Stomach (tissue), 8 donors: ENCODE measurements at regions not wholly inside any gene's neighbourhood (a gene's known extent, or its start where the extent isn't known, plus 50 kb on each side); places are given as distances from the start of the nearest gene placed in this dataset.
A peak's percentile ranks its signal among the peaks of the same experiment; 100 is the strongest.

Source experiments
- DNase-seq, 2 donors: peaks; one replicate each; pipeline versions ENCODE4 v3.0.0 to v3.0.0-alpha.2; 2013 to 2019
- H3K27ac ChIP-seq, 5 donors: fragments of 200-600 bp in 4 of 5; sonication (generic) in 4 of 5; one replicate each; pipeline ENCODE4 v1.5.1; 2013 to 2019; ENCODE audit warnings: mild to moderate bottlenecking in 1 of 5, moderate library complexity in 1 of 5
- H3K27me3 ChIP-seq, 3 donors: fragments of 200-600 bp; sonication (generic); one replicate each; pipeline ENCODE4 v1.5.1; 2017 to 2019; ENCODE audit warnings: mixed run types in 1 of 3
- H3K36me3 ChIP-seq, 4 donors: fragments of 200-600 bp; sonication (generic); 1 replicate in 3 of 4; 2 replicates in 1 of 4; pipeline ENCODE4 v1.5.1; 2016 to 2019
- H3K4me1 ChIP-seq, 4 donors: fragments of 200-600 bp; sonication (generic); one replicate each; pipeline ENCODE4 v1.5.1; 2016 to 2019
- H3K4me3 ChIP-seq, 4 donors: fragments of 200-600 bp; sonication (generic) in 3 of 4; one replicate each; pipeline ENCODE4 v1.5.1; 2016 to 2019; ENCODE audit warnings: mild to moderate bottlenecking in 1 of 4
- H3K9me3 ChIP-seq, 4 donors: fragments of 200-600 bp; sonication (generic); one replicate each; pipeline ENCODE4 v1.5.1; 2016 to 2019
- EP300 ChIP-seq: sonication (generic); formaldehyde crosslinking; IDR thresholded peaks from one replicate; pipeline ENCODE4 v1.6.1; 2017; ENCODE audit warnings: antibody characterized with exemption
- POLR2A ChIP-seq, 4 donors: fragments of 450-650 bp; IDR thresholded peaks; one replicate each; pipeline ENCODE4 v1.6.1; 2016; ENCODE audit warnings: antibody characterized with exemption in 4 of 4, control low read depth in 2 of 4, mild to moderate bottlenecking in 1 of 4, moderate library complexity in 1 of 4
- POLR2AphosphoS5 ChIP-seq, 3 donors: sonication (generic); formaldehyde crosslinking; IDR thresholded peaks; one replicate each; pipeline ENCODE4 v1.6.1; 2016; ENCODE audit warnings: antibody characterized with exemption in 3 of 3
- WGBS, 5 donors: extraction: QIAGEN DNeasy Blood & Tissue Kit in 3 of 5; methylation state at CpG; one replicate each; pipeline versions ENCODE4 v1.1.5 to v1.1.7; 2013 to 2018; 5-methylcytosine and 5-hydroxymethylcytosine counted together
- intact Hi-C: fragments of 100-400 bp; cut with DNase I; formaldehyde crosslinking; loops from one replicate; pipeline ENCODE4 v1.15.1; 2023; ENCODE audit warnings: low total_unique reads
- TF ChIP-seq, protein P1 (sequence below), 7 experiments: fragments of 450-650 bp in 4 of 7; fragments of 200-600 bp in 3 of 7; sonication (generic) in 3 of 7; IDR thresholded peaks; one replicate each; pipeline ENCODE4 v1.5.1; 2016 to 2019; ENCODE audit warnings: antibody characterized with exemption in 7 of 7, control low read depth in 2 of 7, mild to moderate bottlenecking in 1 of 7
- donor health status: healthy with polysubstance abuse.
- donor health status: Bipolar disorder and iron deficiency.
- donor health status: healthy.

DNA sequence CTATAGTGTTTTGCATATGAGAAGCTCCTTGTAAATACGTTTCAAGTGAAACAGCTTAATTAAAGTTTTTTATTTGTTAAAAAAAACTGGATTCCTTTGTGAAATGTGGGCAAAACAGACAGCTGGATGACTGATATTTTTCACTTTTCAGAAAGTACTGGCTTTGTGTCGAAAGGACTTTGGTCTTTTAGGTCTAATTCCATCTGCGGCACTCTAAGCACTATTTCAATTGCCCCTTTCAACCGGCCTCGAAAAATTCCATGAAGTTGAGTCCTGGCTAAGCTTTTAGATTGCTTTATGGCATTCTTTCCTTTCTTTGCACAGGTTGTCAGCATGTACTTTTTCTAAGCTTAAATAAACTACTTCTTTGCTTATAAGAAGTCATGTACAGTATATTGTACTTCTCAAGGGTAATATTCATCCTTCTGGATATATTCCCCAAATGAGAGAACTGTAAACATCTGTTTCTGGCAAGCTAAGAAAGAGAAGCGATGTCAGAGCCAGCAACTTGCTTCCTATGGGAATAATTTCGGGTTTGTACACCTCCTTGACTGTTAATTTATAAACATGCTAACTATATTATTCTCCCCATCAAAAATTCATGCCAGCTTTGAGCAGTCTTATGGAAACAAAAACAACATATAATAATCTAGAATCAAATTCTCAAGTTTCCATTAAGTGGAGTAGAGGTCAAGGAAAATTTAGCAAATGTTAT, 611.3 kb downstream of the ETNK1 start:
- H3K27me3 ChIP-seq = no peaks in the 10 kb centered on the region
- no peaks in the 10 kb centered on the region for H3K9me3 ChIP-seq
- no peaks in the 10 kb centered on the region for H3K36me3 ChIP-seq
- 66 to 83% (median 68%) methylated on average over 7 of the region's 7 CpGs for WGBS, 5 donors
- H3K27ac ChIP-seq = no peak overlapping the region
- H3K4me1 ChIP-seq = peaks cover 0 to 6% (median 2%) of the 10 kb centered on the region in 4 donors
- TF ChIP-seq, protein P1, sequence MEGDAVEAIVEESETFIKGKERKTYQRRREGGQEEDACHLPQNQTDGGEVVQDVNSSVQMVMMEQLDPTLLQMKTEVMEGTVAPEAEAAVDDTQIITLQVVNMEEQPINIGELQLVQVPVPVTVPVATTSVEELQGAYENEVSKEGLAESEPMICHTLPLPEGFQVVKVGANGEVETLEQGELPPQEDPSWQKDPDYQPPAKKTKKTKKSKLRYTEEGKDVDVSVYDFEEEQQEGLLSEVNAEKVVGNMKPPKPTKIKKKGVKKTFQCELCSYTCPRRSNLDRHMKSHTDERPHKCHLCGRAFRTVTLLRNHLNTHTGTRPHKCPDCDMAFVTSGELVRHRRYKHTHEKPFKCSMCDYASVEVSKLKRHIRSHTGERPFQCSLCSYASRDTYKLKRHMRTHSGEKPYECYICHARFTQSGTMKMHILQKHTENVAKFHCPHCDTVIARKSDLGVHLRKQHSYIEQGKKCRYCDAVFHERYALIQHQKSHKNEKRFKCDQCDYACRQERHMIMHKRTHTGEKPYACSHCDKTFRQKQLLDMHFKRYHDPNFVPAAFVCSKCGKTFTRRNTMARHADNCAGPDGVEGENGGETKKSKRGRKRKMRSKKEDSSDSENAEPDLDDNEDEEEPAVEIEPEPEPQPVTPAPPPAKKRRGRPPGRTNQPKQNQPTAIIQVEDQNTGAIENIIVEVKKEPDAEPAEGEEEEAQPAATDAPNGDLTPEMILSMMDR (IDR thresholded peaks at IDR 0.05) = no peak
- TF ChIP-seq POLR2A (IDR thresholded peaks at IDR 0.05) (no peak), POLR2AphosphoS5 (IDR thresholded peaks at IDR 0.05) (no peak), EP300 (no peak)
- intact Hi-C loops = no loop called here
- H3K4me3 ChIP-seq = no peak overlapping the region
- DNase-seq = peak in 1 of 2 donors; percentile 22

DNA sequence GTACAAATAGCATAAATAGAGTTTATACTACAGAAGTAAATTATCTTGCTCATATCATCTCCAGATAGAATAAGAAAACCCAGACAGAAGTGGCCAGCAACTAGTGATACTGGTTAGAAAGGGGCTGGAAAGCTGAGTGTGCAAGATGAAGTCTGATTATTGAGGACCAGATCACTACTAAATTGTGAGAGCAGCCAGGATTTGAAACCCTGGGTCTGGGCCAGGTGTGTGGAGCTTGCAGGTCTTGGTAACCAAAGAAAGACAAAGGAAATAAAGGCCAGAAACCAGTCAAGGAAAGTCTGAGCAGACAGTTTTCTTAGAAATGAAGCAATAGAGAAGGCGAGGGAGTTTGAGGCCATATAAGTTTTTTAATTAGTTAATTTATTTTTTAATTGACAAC, 611.8 kb downstream of the ETNK1 start:
- peaks cover 0 to 6% (median 2%) of the 10 kb centered on the region in 4 donors for H3K4me1 ChIP-seq
- H3K9me3 ChIP-seq = no peaks in the 10 kb centered on the region
- H3K27ac ChIP-seq = no peak overlapping the region
- no peak for DNase-seq
- 92 to 95% (median 94%) methylated on average over 1 of the region's 1 CpG for WGBS, 5 donors
- H3K36me3 ChIP-seq = no peaks in the 10 kb centered on the region
- H3K4me3 ChIP-seq = no peak overlapping the region
- intact Hi-C loops = no loop called here
- TF ChIP-seq EP300 = no peak
- no peak for TF ChIP-seq POLR2A (IDR thresholded peaks at IDR 0.05)
- TF ChIP-seq, protein P1 (IDR thresholded peaks at IDR 0.05) = no peak
- H3K27me3 ChIP-seq = no peaks in the 10 kb centered on the region

DNA sequence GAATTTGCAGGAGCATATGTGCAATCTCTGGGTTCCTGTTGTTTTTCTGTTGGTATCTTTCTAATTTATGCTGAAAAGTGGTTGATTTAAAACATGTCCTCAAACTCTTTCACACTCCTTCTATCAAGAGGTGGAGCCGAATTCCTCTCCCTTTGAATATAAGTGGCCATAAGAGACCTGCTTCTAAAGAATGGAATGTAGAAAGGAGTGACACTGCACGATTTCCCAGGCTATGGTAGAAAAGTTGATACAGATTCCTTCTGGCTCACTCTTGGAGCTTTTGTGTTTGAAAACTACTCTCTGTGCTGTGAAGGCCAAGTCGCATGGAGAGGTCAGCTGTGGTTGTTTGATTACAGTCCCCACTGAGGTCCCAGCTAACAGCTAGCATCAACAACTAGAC, 613.2 kb downstream of the ETNK1 start:
- no peak for TF ChIP-seq EP300
- TF ChIP-seq, protein P1 (IDR thresholded peaks at IDR 0.05) = no peak
- no peak for TF ChIP-seq POLR2AphosphoS5 (IDR thresholded peaks at IDR 0.05)
- TF ChIP-seq POLR2A (IDR thresholded peaks at IDR 0.05) = no peak
- DNase-seq = no peak
- Histone ChIP-seq H3K36me3 (no peaks in the 10 kb centered on the region), H3K27ac (no peak overlapping the region), H3K4me1 (peaks cover 0 to 6% (median 2%) of the 10 kb centered on the region in 4 donors), H3K27me3 (no peaks in the 10 kb centered on the region), H3K4me3 (no peak overlapping the region), H3K9me3 (no peaks in the 10 kb centered on the region)
- 79 to 95% (median 85%) methylated on average over 3 of the region's 3 CpGs for whole genome bisulfite sequencing, 5 donors
- intact Hi-C loops = no loop called here

DNA sequence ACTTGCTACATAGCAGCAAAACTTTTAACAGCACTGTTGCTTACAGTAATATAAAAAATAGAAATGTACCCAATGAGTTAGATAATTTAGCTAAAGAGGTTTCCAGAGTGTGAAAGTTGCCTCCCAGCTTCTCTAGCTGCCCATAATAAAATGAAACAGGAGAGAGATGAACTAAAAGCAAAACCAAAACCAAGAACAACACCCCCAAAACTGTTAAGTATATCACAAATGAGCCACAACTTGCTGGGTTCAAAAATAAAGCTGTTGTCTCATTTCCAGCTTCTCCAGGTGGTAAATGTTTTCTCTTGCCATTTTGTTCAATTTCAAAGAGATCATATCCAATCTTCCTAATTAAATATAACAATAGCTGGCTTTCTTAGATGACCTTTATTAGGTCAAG, 614.0 kb downstream of the ETNK1 start:
- no peaks in the 10 kb centered on the region for H3K36me3 ChIP-seq
- H3K27me3 ChIP-seq = no peaks in the 10 kb centered on the region
- no peak overlapping the region for H3K27ac ChIP-seq
- DNase-seq = no peak
- intact Hi-C loops = no loop called here
- no peaks in the 10 kb centered on the region for H3K9me3 ChIP-seq
- TF ChIP-seq POLR2AphosphoS5 (IDR thresholded peaks at IDR 0.05) (no peak), EP300 (no peak), POLR2A (IDR thresholded peaks at IDR 0.05) (no peak)
- TF ChIP-seq, protein P1 (IDR thresholded peaks at IDR 0.05) = no peak
- H3K4me1 ChIP-seq = peaks cover 0 to 6% (median 2%) of the 10 kb centered on the region in 4 donors
- no peak overlapping the region for H3K4me3 ChIP-seq
